IMR-90 (cell line): ENCODE measurements at regions not wholly inside any gene's neighbourhood (a gene's known extent, or its start where the extent isn't known, plus 50 kb on each side); places are given as distances from the start of the nearest gene placed in this dataset.

Experiments used
- ATAC-seq: fragments of 200-7000 bp; cut with Tn5 transposase; 2 replicates; pipeline ENCODE4 v1.9.1; 2020; ENCODE audit warnings: low read depth, mild to moderate bottlenecking, moderate library complexity
- BruUV-seq: library from RNA; stranded (reverse); fragments of 400-500 nt; replicated peaks from 2 replicates; lab custom pipeline; 2021; lab: Mats Ljungman, UMichigan
- CTCF ChIA-PET: fragments of 300-600 bp; formaldehyde crosslinking; extraction: SDS; loops from one replicate; lab custom pipeline; 2021; ENCODE audit warnings: antibody characterized with exemption; lab: Yijun Ruan, JAX
- POLR2A ChIA-PET: fragments of 300-600 bp; sonication (Branson Sonifier 250); formaldehyde crosslinking; loops from one replicate; lab custom pipeline; 2022; ENCODE audit warnings: antibody characterized with exemption; ENCODE audit not compliant: unreplicated experiment; lab: Charles Lee
- DNase-seq: peaks from one replicate; pipeline ENCODE4 v3.0.0; 2013
- H2AFZ ChIP-seq: replicated peaks from 2 replicates; pipeline ENCODE3; 2013; ENCODE audit warnings: low read length, mild to moderate bottlenecking; ENCODE audit not compliant: poor library complexity
- H2AK5ac ChIP-seq: 2 replicates; pipeline ENCODE4 v1.6.1; 2013; ENCODE audit warnings: low read depth, low read length, inconsistent platforms
- H2AK9ac ChIP-seq: replicated peaks from 2 replicates; pipeline ENCODE3; 2013; ENCODE audit warnings: mild to moderate bottlenecking, low read depth, low read length, moderate library complexity; ENCODE audit not compliant: poor library complexity
- H2BK120ac ChIP-seq: 2 replicates; pipeline ENCODE4 v1.6.1; 2013; ENCODE audit warnings: low read depth, low read length, inconsistent platforms
- H2BK15ac ChIP-seq: 3 replicates; pipeline ENCODE4 v1.6.1; 2013; ENCODE audit warnings: low read depth, low read length, inconsistent platforms
- H2BK20ac ChIP-seq: 2 replicates; pipeline ENCODE4 v1.6.1; 2013; ENCODE audit warnings: low read depth, mild to moderate bottlenecking, inconsistent platforms, low read length, moderate library complexity
- H2BK5ac ChIP-seq: 2 replicates; pipeline ENCODE4 v1.6.1; 2013; ENCODE audit warnings: mild to moderate bottlenecking, low read depth, low read length, inconsistent platforms; ENCODE audit not compliant: poor library complexity, severe bottlenecking
- H3K14ac ChIP-seq: replicated peaks from 2 replicates; pipeline ENCODE4 v1.6.1; 2013; ENCODE audit warnings: low read depth, low read length, inconsistent platforms
- H3K18ac ChIP-seq: 2 replicates; pipeline ENCODE4 v1.6.1; 2013; ENCODE audit warnings: low read depth, low read length, control low read depth
- H3K23ac ChIP-seq: 2 replicates; pipeline ENCODE4 v1.6.1; 2013; ENCODE audit warnings: low read depth, low read length, inconsistent platforms
- H3K27ac ChIP-seq: 2 replicates; pipeline ENCODE4 v1.5.1; 2013; ENCODE audit warnings: mild to moderate bottlenecking, control low read depth, low read length; ENCODE audit not compliant: insufficient read depth
- H3K27me3 ChIP-seq: 2 replicates; pipeline ENCODE4 v1.6.1; 2013; ENCODE audit warnings: low read length; ENCODE audit not compliant: control insufficient read depth, insufficient read depth
- H3K36me3 ChIP-seq: 2 replicates; pipeline ENCODE4 v1.6.1; 2013; ENCODE audit warnings: low read length, mixed read lengths; ENCODE audit not compliant: control insufficient read depth, insufficient read depth
- H3K4ac ChIP-seq: 2 replicates; pipeline ENCODE4 v1.6.1; 2013; ENCODE audit warnings: low read depth, low read length, inconsistent platforms
- H3K4me1 ChIP-seq: 2 replicates; pipeline ENCODE4 v1.6.1; 2013; ENCODE audit warnings: low read length, mixed read lengths; ENCODE audit not compliant: control insufficient read depth, insufficient read depth
- H3K4me2 ChIP-seq: 2 replicates; pipeline ENCODE4 v1.6.1; 2013; ENCODE audit warnings: low read depth, mild to moderate bottlenecking, control low read depth, low read length, moderate library complexity
- H3K4me3 ChIP-seq: 2 replicates; pipeline ENCODE4 v1.5.1; 2013; ENCODE audit warnings: low read depth, mild to moderate bottlenecking, control low read depth, low read length, moderate library complexity; ENCODE audit not compliant: insufficient read depth
- H3K56ac ChIP-seq: 2 replicates; pipeline ENCODE4 v1.6.1; 2013; ENCODE audit warnings: low read length, inconsistent platforms; ENCODE audit not compliant: insufficient read depth; ENCODE audit errors: extremely low read depth
- H3K79me1 ChIP-seq, 2 experiments: 2 replicates each; pipeline ENCODE4 v1.6.1; 2013; ENCODE audit warnings: low read length in 2 of 2, inconsistent platforms in 1 of 2, low read depth in 1 of 2
- H3K9ac ChIP-seq: 2 replicates; pipeline ENCODE4 v1.6.1; 2013; ENCODE audit warnings: low read depth, low read length, control low read depth
- H3K9me1 ChIP-seq: 2 replicates; pipeline ENCODE4 v1.6.1; 2013; ENCODE audit warnings: low read length, inconsistent platforms; ENCODE audit not compliant: insufficient read depth
- H3K9me3 ChIP-seq: 2 replicates; pipeline ENCODE4 v1.6.1; 2013; ENCODE audit warnings: low read length; ENCODE audit not compliant: control insufficient read depth, insufficient read depth
- H4K20me1 ChIP-seq: 2 replicates; pipeline ENCODE4 v1.6.1; 2013; ENCODE audit warnings: low read length, inconsistent platforms; ENCODE audit not compliant: insufficient read depth
- H4K5ac ChIP-seq: 2 replicates; pipeline ENCODE4 v1.6.1; 2013; ENCODE audit warnings: mild to moderate bottlenecking, low read depth, low read length, control low read depth
- H4K8ac ChIP-seq, 2 experiments: 2 replicates each; pipeline ENCODE4 v1.6.1; 2013; ENCODE audit warnings: low read depth in 2 of 2, low read length in 2 of 2, control low read depth in 1 of 2, inconsistent platforms in 1 of 2
- H4K91ac ChIP-seq: 2 replicates; pipeline ENCODE4 v1.6.1; 2013; ENCODE audit warnings: low read depth, low read length, inconsistent platforms; ENCODE audit not compliant: insufficient read depth
- CEBPB ChIP-seq: IDR thresholded peaks from 2 replicates; pipeline ENCODE4 v1.6.1; 2012; ENCODE audit warnings: low read depth, low read length, improper control_type of control experiment
- MAFK ChIP-seq: IDR thresholded peaks from 2 replicates; pipeline ENCODE4 v1.6.1; 2012; ENCODE audit warnings: low read depth, low read length, improper control_type of control experiment
- WGBS, 2 experiments: methylation state at CpG; one replicate each; pipeline versions ENCODE4 v1.1.5 to v1.1.7; 2013; ENCODE audit warnings: missing lambda C conversion rate in 2 of 2; ENCODE audit not compliant: insufficient read length in 1 of 2; ENCODE audit errors: extremely low coverage in 2 of 2; 5-methylcytosine and 5-hydroxymethylcytosine counted together
- dilution Hi-C: fragments of 300-500 bp; cut with HindIII; formaldehyde crosslinking; loops from one replicate; pipeline ENCODE4 v1.14.3; 2018; ENCODE audit warnings: low sequenced_read_pairs; ENCODE audit not compliant: unreplicated experiment
- in situ Hi-C: fragments of 300-500 bp; cut with MboI; formaldehyde crosslinking; loops from 3 replicates; pipeline ENCODE4 v1.14.3; 2019; ENCODE audit warnings: low sequenced_read_pairs, inconsistent platforms, mixed read lengths
- intact Hi-C: fragments of 100-400 bp; cut with micrococcal nuclease; formaldehyde crosslinking; loops from 2 replicates; pipeline ENCODE4 v1.10.0; 2022

GRCh38 chr6:56005426-56005825 is 130.0 kb upstream of the BMP5 start:
- no peaks in the 10 kb centered on the region for H4K20me1 ChIP-seq
- DNase-seq (no peak), ATAC-seq (no peak)
- H2BK15ac ChIP-seq, result no peak overlapping the region
- ChIA-PET CTCF (no interaction called here), POLR2A (no interaction called here)
- TF ChIP-seq MAFK (no peak), CEBPB (no peak)
- no peaks in the 10 kb centered on the region for H3K4me1 ChIP-seq
- no peaks in the 10 kb centered on the region for H3K9me1 ChIP-seq
- H3K18ac ChIP-seq, result no peak overlapping the region
- dilution Hi-C loops, result no loop called here
- in situ Hi-C loops, result no loop called here
- no peak overlapping the region for H2AK5ac ChIP-seq
- no CpG with 5 or more reads among the region's 1 CpG for WGBS, 2 experiments
- H3K4me3 ChIP-seq, result no peak overlapping the region
- no peaks in the 10 kb centered on the region for H3K27me3 ChIP-seq
- no peaks in the 10 kb centered on the region for H3K79me1 ChIP-seq
- no peak overlapping the region for H3K56ac ChIP-seq
- H4K91ac ChIP-seq, result no peak overlapping the region
- BruUV-seq, result no TSS peak
- no peak overlapping the region for H2BK5ac ChIP-seq
- no peak overlapping the region for H2BK120ac ChIP-seq
- no peak overlapping the region for H3K4me2 ChIP-seq
- intact Hi-C loops, result loop anchor here (10.0 kb wide), 1 partner anchor 59 kb away; no protein-coding TSS in a partner anchor
- no peaks in the 10 kb centered on the region for H3K36me3 ChIP-seq
- no peak overlapping the region for H2BK20ac ChIP-seq
- H4K5ac ChIP-seq, result no peak overlapping the region
- H3K27ac ChIP-seq, result no peak overlapping the region
- H3K23ac ChIP-seq, result no peak overlapping the region
- no peak overlapping the region for H4K8ac ChIP-seq
- H3K14ac ChIP-seq, result no peak overlapping the region
- no peak overlapping the region for H3K4ac ChIP-seq
- H3K9me3 ChIP-seq, result no peaks in the 10 kb centered on the region
- H2AFZ ChIP-seq, result no peak overlapping the region
- H2AK9ac ChIP-seq, result no peak overlapping the region
- no peak overlapping the region for H3K9ac ChIP-seq
